ENCODE measurements at regions not wholly inside any gene's neighbourhood (a gene's known extent, or its start where the extent isn't known, plus 50 kb on each side); places are given as distances from the start of the nearest gene placed in this dataset.
"Not testable (repeated sequence)": the region's sequence is repeated elsewhere in the genome, so short reads cannot be mapped to it uniquely, and the experiment has no call there.

GRCh38 chr13:64477146-64477545 lies 2753.0 kb downstream of the PCDH9 start:
- no peak for DNase-seq

DNA sequence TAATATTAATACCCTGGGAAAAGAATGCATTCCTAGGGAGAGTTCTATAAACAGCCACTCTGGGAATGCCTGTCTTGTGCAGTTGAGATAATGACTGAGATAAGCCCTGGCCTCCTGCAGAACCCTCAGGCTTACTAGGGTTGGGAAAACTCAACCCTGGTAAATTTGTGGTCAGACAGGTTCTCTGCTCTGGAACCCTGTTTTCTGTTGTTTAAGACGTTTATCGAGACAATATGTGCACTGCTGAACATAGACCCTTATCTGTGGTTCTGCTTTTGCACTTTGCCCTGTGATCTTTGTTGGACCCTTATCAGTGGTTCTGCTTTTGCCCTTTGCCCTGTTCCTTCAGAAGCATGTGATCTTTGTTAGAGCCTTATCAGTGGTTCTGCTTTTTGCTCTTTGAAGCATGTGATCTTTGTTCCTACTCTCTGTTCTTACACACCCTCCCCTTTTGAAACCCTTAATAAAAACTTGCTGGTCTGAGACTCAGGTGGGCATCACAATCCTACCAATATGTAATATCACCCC lies 2754.0 kb downstream of the PCDH9 start:
- not testable (repeated sequence) for DNase-seq

- DNase-seq: peak; percentile 14 to 20
These were observed 2758.2 kb downstream of the PCDH9 start for GRCh38 chr13:64471916-64472315.

GRCh38 chr13:64470751-64471150 lies 2759.4 kb downstream of the PCDH9 start:
- no peak for DNase-seq

DNA sequence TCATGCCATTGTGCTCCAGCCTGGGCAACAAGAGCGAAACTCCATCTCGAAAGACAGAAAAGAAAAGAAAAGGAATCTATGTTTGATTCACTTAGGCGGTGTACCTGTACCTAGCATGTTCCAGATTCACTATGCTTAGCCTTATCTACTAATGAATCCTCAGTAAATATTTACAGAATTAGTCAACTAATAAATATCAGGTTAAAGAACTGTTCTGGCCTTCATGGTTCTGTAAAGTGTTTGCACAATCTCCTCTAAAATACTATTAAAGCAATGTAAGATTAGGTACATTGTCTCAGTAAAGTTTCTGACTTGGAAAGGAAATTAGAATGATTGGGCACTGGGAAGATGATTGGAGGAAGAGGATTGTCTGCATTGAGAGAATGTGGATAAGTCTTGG lies 2770.4 kb downstream of the PCDH9 start:
- DNase-seq: no peak

GRCh38 chr13:64457976-64458375 lies 2772.2 kb downstream of the PCDH9 start:
- DNase-seq: no peak

DNA sequence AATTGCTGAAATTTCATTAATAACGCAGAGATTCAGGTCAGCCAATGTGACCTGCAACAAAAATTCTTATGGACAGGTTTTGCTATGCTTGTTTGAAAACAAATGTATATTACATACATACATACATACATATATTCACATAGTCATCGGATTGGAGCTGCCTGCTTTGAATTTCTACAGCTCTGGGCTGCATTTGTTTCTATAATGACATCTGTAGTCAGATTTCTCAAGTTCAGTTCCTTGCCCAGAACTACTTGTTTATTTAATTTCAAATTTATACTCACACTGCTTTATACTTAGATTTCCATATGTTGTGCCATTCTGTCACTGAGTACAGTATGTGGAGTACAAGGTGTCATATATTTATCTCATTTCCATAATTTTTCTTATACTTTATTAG lies 2775.0 kb downstream of the PCDH9 start:
- DNase-seq: no peak

DNA sequence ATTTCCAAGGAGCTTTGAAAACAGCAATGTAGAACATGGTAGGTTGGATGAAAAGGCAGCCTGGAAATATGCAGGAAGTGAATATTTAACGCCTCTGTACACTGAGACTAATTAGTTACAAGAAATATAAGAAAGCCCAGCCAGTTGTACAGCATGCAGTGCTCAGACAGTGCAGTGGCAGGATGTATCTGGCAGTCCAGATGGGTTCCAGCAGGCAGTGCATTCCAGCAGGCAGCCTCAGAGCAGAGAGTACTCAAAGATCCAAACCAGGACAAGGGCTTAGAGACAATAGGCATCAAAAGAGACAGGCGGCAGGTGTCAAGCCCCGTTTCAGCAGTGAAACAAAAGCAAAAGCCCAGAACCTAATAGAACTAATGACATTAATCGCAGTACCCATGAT lies 2776.3 kb downstream of the PCDH9 start:
- no peak for DNase-seq

DNA sequence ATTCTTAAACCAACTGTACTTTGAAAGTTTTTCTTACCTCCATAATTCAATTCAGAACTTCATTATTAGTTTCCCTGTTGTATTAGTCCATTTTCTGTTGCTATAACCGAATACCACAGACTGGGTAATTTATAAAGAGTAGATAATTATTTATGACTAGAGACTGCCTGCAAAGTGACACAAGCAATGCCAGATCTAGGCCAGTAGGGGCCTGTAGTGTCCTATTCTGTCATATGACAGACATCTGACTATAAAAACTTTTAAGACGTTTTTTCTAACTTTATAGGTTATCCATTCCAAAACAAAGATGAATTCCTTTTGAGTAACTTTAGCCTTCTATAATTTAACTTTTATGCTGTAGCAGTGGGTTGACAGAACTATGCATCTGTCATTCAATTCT lies 2783.8 kb downstream of the PCDH9 start:
- no peak for DNase-seq

DNA sequence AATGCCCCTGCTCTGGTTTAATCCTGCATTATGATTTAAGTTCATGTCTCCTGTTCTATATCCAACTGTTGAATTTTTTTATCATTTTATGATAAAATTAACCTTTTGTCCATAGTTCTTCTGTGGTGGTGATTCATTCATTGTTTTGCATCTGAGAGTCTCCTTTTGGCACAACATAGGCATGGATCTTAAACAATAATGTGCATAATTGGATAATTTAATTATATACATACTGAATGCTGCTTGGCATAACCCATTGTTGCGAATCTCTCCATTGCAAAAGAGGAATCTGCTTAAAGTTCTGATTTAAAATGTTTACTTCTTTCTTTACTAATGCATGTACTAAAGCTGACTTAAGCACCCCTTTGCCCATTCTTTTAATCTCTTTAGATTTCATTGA lies 2788.4 kb downstream of the PCDH9 start:
- DNase-seq: no peak

GRCh38 chr13:64438084-64438483 lies 2792.1 kb downstream of the PCDH9 start:
- no peak for DNase-seq

- no peak for DNase-seq
These were observed 2800.4 kb downstream of the PCDH9 start for GRCh38 chr13:64429691-64430090.

GRCh38 chr13:64428196-64428595 lies 2801.9 kb downstream of the PCDH9 start:
- DNase-seq: no peak

DNA sequence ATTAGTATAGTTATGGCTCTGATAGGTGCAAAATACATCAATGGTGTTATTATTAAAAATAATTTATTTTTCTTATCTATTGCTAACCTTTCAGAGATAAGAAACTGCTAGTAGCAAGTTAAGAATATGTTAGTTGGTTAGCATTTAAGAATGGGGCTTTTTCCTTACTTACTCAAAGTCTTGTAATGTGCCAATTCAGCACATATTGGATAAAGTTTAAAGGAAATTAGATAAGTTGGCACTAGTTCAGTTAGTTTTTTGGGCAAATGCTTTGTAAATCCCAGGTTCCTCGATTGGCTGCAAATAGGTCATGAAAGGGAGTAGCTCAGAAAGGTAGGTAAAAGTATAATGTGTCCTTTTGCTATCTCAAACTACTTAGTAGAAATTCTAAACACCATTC lies 2806.7 kb downstream of the PCDH9 start:
- no peak for DNase-seq

GRCh38 chr13:64420181-64420580 lies 2810.0 kb downstream of the PCDH9 start:
- no peak for DNase-seq

DNA sequence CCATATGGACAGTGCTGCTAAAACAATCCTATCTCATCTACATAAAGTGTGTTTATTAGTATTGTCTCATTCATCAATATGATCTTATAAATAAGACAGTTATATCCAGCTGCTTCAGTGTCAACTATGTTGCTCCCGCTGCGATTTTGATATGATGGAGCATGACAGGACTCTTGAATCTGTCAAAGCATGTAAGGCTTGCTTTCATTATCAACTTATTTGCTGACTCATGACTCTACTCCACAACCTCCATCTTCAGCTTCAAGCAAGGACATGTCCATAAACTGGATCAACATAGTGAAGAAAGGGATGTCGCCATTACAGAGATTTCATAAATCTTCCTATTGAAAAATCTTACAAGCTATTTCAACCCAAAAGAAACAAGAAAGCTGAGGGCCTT lies 2812.6 kb downstream of the PCDH9 start:
- DNase-seq: no peak

DNA sequence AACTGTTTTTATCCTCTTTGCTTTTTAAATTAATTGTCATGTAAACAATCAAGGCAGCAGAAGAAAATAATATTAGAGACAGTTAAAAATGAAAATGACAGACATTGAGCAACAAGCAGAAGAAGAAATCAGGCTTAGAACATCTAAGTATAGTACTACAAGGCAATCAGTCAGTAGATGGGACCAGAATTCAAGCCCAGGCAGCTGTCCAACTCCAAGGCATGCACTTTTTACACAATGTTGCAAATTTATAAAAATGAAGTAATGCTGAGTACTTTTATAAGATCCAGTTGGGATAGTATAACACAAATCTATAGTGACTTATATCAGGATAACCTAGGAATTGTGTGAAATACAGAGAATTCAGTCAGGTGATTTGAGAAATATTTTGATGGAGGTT lies 2815.8 kb downstream of the PCDH9 start:
- DNase-seq: no peak

DNA sequence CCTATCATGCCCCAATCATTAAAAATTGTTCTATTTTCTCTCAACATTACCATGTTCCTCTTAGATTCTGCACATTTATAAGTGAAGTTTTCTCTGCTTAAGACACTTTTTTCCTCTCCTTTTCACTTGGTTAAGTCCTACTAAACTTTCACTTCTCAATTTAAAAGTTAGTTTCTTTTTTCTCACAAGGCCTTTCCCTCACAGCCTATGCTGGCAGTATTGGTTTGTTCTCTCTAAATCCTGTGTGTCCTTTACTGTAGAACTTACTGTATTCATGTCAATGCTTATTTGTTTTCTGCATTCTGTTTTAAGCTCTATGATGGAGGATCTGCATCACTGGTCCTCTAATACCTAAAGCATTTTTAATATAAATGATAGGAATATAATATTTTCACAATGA lies 2816.6 kb downstream of the PCDH9 start:
- DNase-seq: no peak

DNA sequence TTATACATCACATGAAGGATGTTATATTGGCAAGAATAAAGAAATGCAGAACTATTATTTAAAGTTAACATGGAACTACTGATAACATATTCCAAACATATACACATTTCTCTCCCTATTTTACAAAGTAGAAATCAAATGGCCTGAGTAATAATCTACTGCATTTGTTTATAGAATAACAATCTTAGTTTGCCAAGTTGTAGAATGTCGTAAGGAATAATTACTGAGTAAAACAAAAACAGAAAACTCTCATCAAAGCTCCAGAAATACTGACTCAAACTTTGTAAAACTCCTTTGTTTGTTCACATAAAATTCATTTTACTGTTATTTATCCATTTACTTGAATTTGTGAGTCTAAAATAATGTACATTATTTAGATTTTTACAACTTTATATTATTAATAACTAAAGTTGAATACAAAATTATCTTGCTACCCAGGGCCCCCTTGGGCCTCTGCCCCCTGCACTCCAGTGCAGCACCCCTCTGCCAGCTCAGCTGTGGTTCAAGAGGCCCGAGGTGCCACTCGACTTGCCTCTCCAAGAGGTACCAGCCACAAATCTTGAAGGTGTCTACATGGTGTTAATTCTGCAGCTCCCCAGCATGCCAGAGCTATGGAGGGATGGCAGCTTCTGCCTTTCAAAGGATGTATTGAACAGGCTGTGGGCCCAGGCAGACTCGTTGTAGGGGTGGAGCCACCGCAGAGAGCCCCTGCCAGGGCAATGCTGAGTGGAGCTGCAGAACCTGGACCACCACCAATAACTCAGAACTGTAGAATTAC lies 2819.7 kb downstream of the PCDH9 start:
- no peak for DNase-seq

- DNase-seq: no peak
These were observed 2832.4 kb downstream of the PCDH9 start for GRCh38 chr13:64397701-64398100.

DNA sequence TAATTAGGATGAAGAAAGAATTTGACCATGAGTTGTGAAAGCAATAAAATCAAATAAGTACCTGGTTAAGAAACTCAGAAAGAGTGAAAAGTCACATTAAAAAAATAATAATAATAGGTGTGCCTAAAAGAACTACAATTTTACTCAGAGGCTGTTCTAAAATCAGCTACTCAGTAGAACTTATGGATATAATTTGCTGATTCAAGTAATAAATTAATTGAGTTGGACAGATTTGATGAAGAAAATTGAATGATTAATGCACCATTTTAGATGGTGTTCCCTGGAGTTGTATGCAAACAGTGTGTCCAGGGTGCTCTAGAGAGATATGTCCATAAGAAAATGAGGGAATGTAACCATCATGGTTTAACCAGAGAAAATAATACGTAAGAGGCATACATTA lies 2852.5 kb downstream of the PCDH9 start:
- no peak for DNase-seq

DNA sequence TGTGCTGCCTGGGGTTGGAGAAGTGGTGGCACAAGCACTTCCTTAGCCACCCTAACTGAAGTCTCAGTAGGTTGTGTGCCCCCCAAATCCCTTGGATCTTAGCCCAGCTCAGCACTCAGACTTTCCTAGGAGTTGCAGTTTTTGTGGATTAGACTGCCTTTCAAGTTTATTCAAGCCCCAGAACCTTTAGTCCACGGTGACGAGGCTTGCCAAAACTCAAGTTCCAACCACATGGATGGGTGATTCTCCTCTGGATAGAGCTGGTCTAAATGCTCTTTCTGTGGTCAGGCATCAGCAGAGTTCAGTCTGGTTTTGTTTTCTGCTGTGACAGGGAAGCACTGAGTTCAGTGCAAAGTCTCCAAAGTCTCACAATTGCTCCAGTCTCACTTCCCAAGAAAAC lies 2858.7 kb downstream of the PCDH9 start:
- DNase-seq: no peak

DNA sequence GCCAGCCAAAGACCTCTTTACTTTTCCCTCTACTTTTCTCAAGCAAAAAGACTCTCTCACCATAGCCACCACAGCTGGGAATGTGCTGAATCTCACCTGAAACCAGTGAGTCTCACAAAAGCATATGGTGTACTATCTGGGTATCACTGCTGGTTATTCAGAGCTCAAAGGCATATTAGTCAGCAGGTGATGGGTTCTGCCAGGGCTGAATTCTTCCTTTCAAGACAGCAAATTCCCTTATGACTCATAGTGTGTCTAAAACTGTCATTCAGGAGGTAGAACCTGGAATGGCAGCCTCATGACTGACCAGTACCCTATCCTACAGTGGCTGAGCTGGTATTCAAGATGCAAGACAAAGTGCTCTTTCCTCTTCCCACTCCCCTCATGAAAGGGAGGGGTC lies 2859.1 kb downstream of the PCDH9 start:
- no peak for DNase-seq

DNA sequence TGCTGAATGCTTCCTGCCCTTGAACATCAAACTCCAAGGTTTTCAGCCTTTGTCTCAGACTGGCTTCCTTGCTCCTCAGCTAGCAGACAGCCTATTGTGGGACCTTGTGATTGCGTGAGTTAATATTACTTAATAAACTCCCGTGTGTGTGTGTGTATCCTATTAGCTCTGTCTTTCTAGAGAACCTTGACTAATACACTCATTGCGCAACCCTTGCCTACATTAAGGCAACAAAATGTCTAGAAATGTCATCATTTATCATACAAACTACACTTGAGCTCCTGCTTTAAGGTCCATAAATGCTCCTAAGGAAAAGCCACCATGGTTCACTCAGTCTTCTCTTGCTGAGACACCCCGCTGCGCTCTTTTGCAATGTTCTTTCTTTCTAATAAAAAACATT lies 2861.0 kb downstream of the PCDH9 start:
- no peak for DNase-seq

- no peak for DNase-seq
These were observed 2867.6 kb downstream of the PCDH9 start for GRCh38 chr13:64362564-64362963.

Measured in NCI-H2081 (cell line).